HepG2 (cell line): ENCODE measurements at regions not wholly inside any gene's neighbourhood (a gene's known extent, or its start where the extent isn't known, plus 50 kb on each side); places are given as distances from the start of the nearest gene placed in this dataset.

Source experiments
- ATAC-seq: fragments of 200-7000 bp; cut with Tn5 transposase; 3 replicates; pipeline ENCODE4 v1.9.1; 2020; ENCODE audit warnings: mild to moderate bottlenecking, moderate library complexity
- BruUV-seq: library from RNA; stranded (reverse); fragments of 400-500 nt; replicated peaks from 2 replicates; lab custom pipeline; 2021; lab: Mats Ljungman, UMichigan
- CTCF ChIA-PET: fragments of 300-600 bp; formaldehyde crosslinking; extraction: SDS; loops from one replicate; lab custom pipeline; 2021; ENCODE audit warnings: low total read pairs, inconsistent platforms, low intra/inter-chr PET ratio; lab: Yijun Ruan, JAX
- POLR2A ChIA-PET: fragments of 350-600 bp; sonication (Branson Sonifier 250); formaldehyde crosslinking; loops from one replicate; lab custom pipeline; 2020; ENCODE audit warnings: antibody characterized with exemption, inconsistent platforms; lab: Yijun Ruan, JAX
- DNase-seq: peaks from one replicate; pipeline ENCODE4 v3.0.0-alpha.2; 2015; ENCODE audit warnings: low spot score
- FAIRE-seq: peaks from 3 replicates; lab custom pipeline; 2011; peaks lifted over from hg19 to GRCh38; lab: Jason Lieb, UNC
- H2AFZ ChIP-seq: one replicate; pipeline ENCODE4 v1.6.1; 2011; ENCODE audit warnings: low read length, inconsistent platforms
- H3K27ac ChIP-seq: fragments of 300-600 bp; 3 replicates; pipeline ENCODE4 v1.8.0; 2011; ENCODE audit warnings: mixed run types, mild to moderate bottlenecking, mixed read lengths, low read length, inconsistent platforms; ENCODE audit not compliant: insufficient read depth; ENCODE audit errors: extremely low read length
- H3K27me3 ChIP-seq, 2 experiments: fragments of 200-600 bp in 1 of 2; 2 replicates in 1 of 2; 3 replicates in 1 of 2; pipeline versions ENCODE4 v1.6.0 to v1.8.0; 2011; ENCODE audit warnings: low read length in 2 of 2, mild to moderate bottlenecking in 2 of 2, moderate library complexity in 2 of 2, inconsistent platforms in 1 of 2; ENCODE audit not compliant: insufficient read depth in 2 of 2, control insufficient read depth in 1 of 2
- H3K36me3 ChIP-seq, 2 experiments: fragments of 200-600 bp in 1 of 2; replicated peaks in 1 of 2; 2 replicates in 1 of 2; 3 replicates in 1 of 2; pipeline versions ENCODE4 v1.5.1 to v1.8.0; 2011; ENCODE audit warnings: low read length in 2 of 2, inconsistent platforms in 1 of 2; ENCODE audit not compliant: insufficient read depth in 2 of 2, control insufficient read depth in 1 of 2
- H3K4me1 ChIP-seq: 2 replicates; pipeline ENCODE4 v1.5.1; 2012; ENCODE audit warnings: low read length, inconsistent platforms; ENCODE audit not compliant: insufficient read depth
- H3K4me2 ChIP-seq: 2 replicates; pipeline ENCODE4 v1.6.0; 2011; ENCODE audit warnings: low read depth, low read length, inconsistent platforms
- H3K4me3 ChIP-seq, 3 experiments: fragments of 200-600 bp in 1 of 3; sonication (generic), shearing (Covaris generic) in 1 of 3; replicated peaks in 1 of 3; 2 replicates each; pipeline ENCODE4 v1.5.1; 2011 to 2016; ENCODE audit warnings: low read length in 3 of 3, inconsistent platforms in 2 of 3, low read depth in 2 of 3, mild to moderate bottlenecking in 2 of 3, control low read depth in 1 of 3, mixed read lengths in 1 of 3; ENCODE audit not compliant: insufficient read depth in 1 of 3
- H3K79me2 ChIP-seq: one replicate; pipeline ENCODE4 v1.6.1; 2011; ENCODE audit warnings: low read length, inconsistent platforms; ENCODE audit not compliant: insufficient read depth
- H3K9ac ChIP-seq: 2 replicates; pipeline ENCODE4 v1.6.0; 2011; ENCODE audit warnings: mild to moderate bottlenecking, low read depth, low read length, inconsistent platforms; ENCODE audit not compliant: insufficient read depth
- H3K9me3 ChIP-seq: 2 replicates; pipeline ENCODE4 v1.5.1; 2012; ENCODE audit warnings: mild to moderate bottlenecking, low read length
- H4K20me1 ChIP-seq: 2 replicates; pipeline ENCODE4 v1.6.0; 2011; ENCODE audit warnings: inconsistent platforms, mild to moderate bottlenecking, low read length, moderate library complexity; ENCODE audit not compliant: insufficient read depth
- ATF1 ChIP-seq: IDR thresholded peaks from 2 replicates; pipeline ENCODE4 v1.6.1; 2016; ENCODE audit warnings: mild to moderate bottlenecking, control low read depth
- GRHL1 ChIP-seq: sonication (generic); formaldehyde crosslinking; conservative IDR thresholded peaks from 2 replicates; pipeline ENCODE4 v1.8.0; 2022; ENCODE audit warnings: missing genetic modification reagents
- NPAS2 ChIP-seq: sonication (generic); formaldehyde crosslinking; IDR thresholded peaks from 2 replicates; pipeline ENCODE4 v1.8.0; 2022; ENCODE audit warnings: mild to moderate bottlenecking, missing genetic modification reagents, borderline replicate concordance
- PATZ1 ChIP-seq: sonication (generic); formaldehyde crosslinking; IDR thresholded peaks from 2 replicates; pipeline ENCODE4 v1.4.0; 2020; ENCODE audit warnings: missing genetic modification reagents
- TCF12 ChIP-seq, 2 experiments: fragments of 450-650 bp in 1 of 2; sonication (generic) in 1 of 2; formaldehyde crosslinking in 1 of 2; IDR thresholded peaks; 2 replicates each; pipeline versions ENCODE4 v1.6.1 to v1.8.0; 2017 to 2022; ENCODE audit warnings: antibody characterized with exemption in 1 of 2, mild to moderate bottlenecking in 1 of 2, missing genetic modification reagents in 1 of 2, moderate library complexity in 1 of 2
- ZKSCAN1 ChIP-seq: fragments of 150-350 bp; IDR thresholded peaks from 2 replicates; pipeline ENCODE4 v1.6.1; 2014; ENCODE audit warnings: low read length
- ZNF773 ChIP-seq: sonication (generic); formaldehyde crosslinking; IDR thresholded peaks from 2 replicates; pipeline ENCODE4 v1.4.0; 2020; ENCODE audit warnings: missing genetic modification reagents, borderline replicate concordance
- ZSCAN21 ChIP-seq: sonication (generic); formaldehyde crosslinking; IDR thresholded peaks from 2 replicates; pipeline ENCODE4 v1.8.0; 2022; ENCODE audit warnings: mild to moderate bottlenecking, missing genetic modification reagents, moderate library complexity, borderline replicate concordance
- WGBS: methylation state at CpG from one replicate; pipeline ENCODE4 v1.1.6; 2017; ENCODE audit warnings: low lambda C conversion rate; 5-methylcytosine and 5-hydroxymethylcytosine counted together
- in situ Hi-C: cut with HindIII; loops from 2 replicates; pipeline ENCODE4 v1.10.0; 2017; ENCODE audit warnings: low pct_unique_long_range_greater_than_20kb; ENCODE audit not compliant: extremely low pct_ligation_motif_present
- intact Hi-C: fragments of 100-400 bp; cut with micrococcal nuclease; formaldehyde crosslinking; loops from one replicate; pipeline ENCODE4 v1.10.0; 2022; ENCODE audit not compliant: unreplicated experiment
- TF ChIP-seq, protein P1 (sequence below): sonication (generic); formaldehyde crosslinking; IDR thresholded peaks from 2 replicates; pipeline ENCODE4 v1.8.0; 2022; ENCODE audit warnings: mild to moderate bottlenecking, missing genetic modification reagents; ENCODE audit not compliant: insufficient replicate concordance
- TF ChIP-seq, protein P2 (sequence below): IDR thresholded peaks from 2 replicates; pipeline ENCODE4 v1.6.1; 2012; ENCODE audit warnings: inconsistent platforms

GRCh38 chr4:130668859-130669258 lies 1572.9 kb downstream of the C4orf33 start:
- Histone ChIP-seq H3K27ac (no peak overlapping the region), H3K27me3 (no peaks in the 10 kb centered on the region), H4K20me1 (no peaks in the 10 kb centered on the region), H3K4me3 (no peak overlapping the region), H3K36me3 (no peaks in the 10 kb centered on the region), H3K9me3 (no peaks in the 10 kb centered on the region), H2AFZ (no peak overlapping the region), H3K9ac (no peak overlapping the region), H3K4me2 (no peak overlapping the region), H3K79me2 (no peaks in the 10 kb centered on the region), H3K4me1 (no peaks in the 10 kb centered on the region)
- FAIRE-seq (no peak), ATAC-seq (no peak), DNase-seq (no peak)
- BruUV-seq: no TSS peak
- TF ChIP-seq ATF1 (CRISPR knock-in tag): no peak
- TF ChIP-seq NPAS2 (CRISPR knock-in tag): no peak
- TF ChIP-seq TCF12 (IDR thresholded peaks at IDR 0.05): no peak
- TF ChIP-seq TCF12 (CRISPR knock-in tag; IDR thresholded peaks at IDR 0.05): no peak
- TF ChIP-seq ZKSCAN1: no peak
- TF ChIP-seq, protein P1, sequence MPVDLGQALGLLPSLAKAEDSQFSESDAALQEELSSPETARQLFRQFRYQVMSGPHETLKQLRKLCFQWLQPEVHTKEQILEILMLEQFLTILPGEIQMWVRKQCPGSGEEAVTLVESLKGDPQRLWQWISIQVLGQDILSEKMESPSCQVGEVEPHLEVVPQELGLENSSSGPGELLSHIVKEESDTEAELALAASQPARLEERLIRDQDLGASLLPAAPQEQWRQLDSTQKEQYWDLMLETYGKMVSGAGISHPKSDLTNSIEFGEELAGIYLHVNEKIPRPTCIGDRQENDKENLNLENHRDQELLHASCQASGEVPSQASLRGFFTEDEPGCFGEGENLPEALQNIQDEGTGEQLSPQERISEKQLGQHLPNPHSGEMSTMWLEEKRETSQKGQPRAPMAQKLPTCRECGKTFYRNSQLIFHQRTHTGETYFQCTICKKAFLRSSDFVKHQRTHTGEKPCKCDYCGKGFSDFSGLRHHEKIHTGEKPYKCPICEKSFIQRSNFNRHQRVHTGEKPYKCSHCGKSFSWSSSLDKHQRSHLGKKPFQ (CRISPR knock-in tag): no peak
- no peak for TF ChIP-seq PATZ1 (CRISPR knock-in tag)
- TF ChIP-seq, protein P2, sequence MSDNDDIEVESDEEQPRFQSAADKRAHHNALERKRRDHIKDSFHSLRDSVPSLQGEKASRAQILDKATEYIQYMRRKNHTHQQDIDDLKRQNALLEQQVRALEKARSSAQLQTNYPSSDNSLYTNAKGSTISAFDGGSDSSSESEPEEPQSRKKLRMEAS: no peak
- TF ChIP-seq GRHL1 (CRISPR knock-in tag): no peak
- no peak for TF ChIP-seq ZNF773
- TF ChIP-seq ZSCAN21 (CRISPR knock-in tag): no peak
- intact Hi-C loops: no loop called here
- 13% methylated on average over 3 of the region's 3 CpGs for WGBS
- POLR2A ChIA-PET: no interaction called here
- in situ Hi-C loops: no loop called here
- CTCF ChIA-PET: no interaction called here
